ENCODE measurements at regions not wholly inside any gene's neighbourhood (a gene's known extent, or its start where the extent isn't known, plus 50 kb on each side); places are given as distances from the start of the nearest gene placed in this dataset.

- TF ChIP-seq POLR2A (IDR thresholded peaks at IDR 0.05; ENCODE audit: low read depth) (no peak), CTCF (IDR thresholded peaks at IDR 0.05) (no peak)
Observed at GRCh38 chr13:107563099-107563925, 652.0 kb downstream of the LIG4 start.
